Stimulated activated naive B cell treated with anti-CD40 and anti-IgM and Interleukin-4, amounts not matched to agents 10 μg/mL and 1 μg/mL and 100 μg/mL, for 72 hours (primary cell): ENCODE measurements at regions not wholly inside any gene's neighbourhood (a gene's known extent, or its start where the extent isn't known, plus 50 kb on each side); places are given as distances from the start of the nearest gene placed in this dataset.

Experiments used
- ATAC-seq, 2 donors: fragments of 150-1000 bp; cut with Tn5 transposase; replicated peaks; 2 replicates each; pipeline ENCODE4 v1.10.0; 2021; ENCODE audit warnings: moderate library complexity in 1 of 2
- DNase-seq: peaks from one replicate; pipeline ENCODE4 v3.0.0; 2021
- H3K27ac Mint-ChIP-seq: one replicate; pipeline ENCODE4 v1.8.0; 2022; ENCODE audit warnings: mild to moderate bottlenecking, mixed read lengths
- H3K27me3 Mint-ChIP-seq, 2 donors: one replicate each; pipeline ENCODE4 v1.8.0; 2022; ENCODE audit warnings: mixed read lengths in 2 of 2
- H3K36me3 Mint-ChIP-seq, 2 donors: one replicate each; pipeline ENCODE4 v1.8.0; 2022; ENCODE audit warnings: mixed read lengths in 2 of 2, mild to moderate bottlenecking in 1 of 2
- H3K4me1 Mint-ChIP-seq, 2 donors: one replicate each; pipeline ENCODE4 v1.8.0; 2022; ENCODE audit warnings: mixed read lengths in 2 of 2, mild to moderate bottlenecking in 1 of 2
- H3K4me3 Mint-ChIP-seq, 2 donors: one replicate each; pipeline ENCODE4 v1.8.0; 2022; ENCODE audit warnings: mild to moderate bottlenecking in 2 of 2, mixed read lengths in 2 of 2, moderate library complexity in 1 of 2
- H3K9me3 Mint-ChIP-seq, 2 donors: one replicate each; pipeline ENCODE4 v1.8.0; 2022; ENCODE audit warnings: mixed read lengths in 2 of 2, mild to moderate bottlenecking in 1 of 2

DNA sequence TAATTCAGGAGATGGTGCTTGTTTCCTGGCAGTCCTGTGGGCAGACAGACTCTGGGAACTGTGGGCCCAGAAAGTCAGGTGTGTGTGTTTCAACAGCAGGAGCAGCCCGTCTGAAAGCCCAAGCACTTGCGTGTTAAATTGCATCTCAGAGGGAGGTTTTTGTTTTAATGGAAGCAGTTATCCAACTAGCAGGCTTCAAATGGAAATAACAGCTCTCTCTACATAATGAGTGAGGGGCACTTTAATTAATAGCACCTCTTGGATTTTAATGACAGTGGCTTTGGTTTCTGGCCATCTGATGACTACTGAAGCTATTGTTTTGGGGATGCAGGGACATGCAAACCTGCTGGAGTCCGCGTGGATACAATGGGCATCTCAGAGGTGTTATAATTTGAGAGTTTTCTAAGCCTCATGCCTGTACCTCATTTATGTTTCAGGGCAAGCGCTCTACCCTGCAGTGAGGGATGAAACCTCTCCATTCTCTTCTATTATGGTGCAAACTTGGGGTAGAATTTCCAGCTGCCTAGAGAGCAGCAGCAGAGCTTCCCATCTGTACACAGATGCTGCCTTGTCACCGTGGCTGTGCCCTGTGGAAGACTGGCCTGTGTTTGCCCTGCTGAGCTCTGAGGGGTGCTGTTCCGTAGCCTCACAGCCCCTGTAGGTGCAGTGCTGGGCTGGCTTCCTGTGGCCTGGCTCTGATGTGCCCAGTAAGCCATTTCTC lies 206.6 kb upstream of the GPR26 start:
- peaks cover 4 to 8% of the 10 kb centered on the region in 2 donors for H3K27me3 Mint-ChIP-seq
- ATAC-seq: no peak
- H3K4me1 Mint-ChIP-seq: peaks cover 5% of the 10 kb centered on the region in 2 donors
- no peak overlapping the region for H3K4me3 Mint-ChIP-seq
- H3K27ac Mint-ChIP-seq: no peak overlapping the region
- no peaks in the 10 kb centered on the region for H3K36me3 Mint-ChIP-seq
- H3K9me3 Mint-ChIP-seq: peaks cover 0 to 3% of the 10 kb centered on the region in 2 donors
- DNase-seq: no peak

DNA sequence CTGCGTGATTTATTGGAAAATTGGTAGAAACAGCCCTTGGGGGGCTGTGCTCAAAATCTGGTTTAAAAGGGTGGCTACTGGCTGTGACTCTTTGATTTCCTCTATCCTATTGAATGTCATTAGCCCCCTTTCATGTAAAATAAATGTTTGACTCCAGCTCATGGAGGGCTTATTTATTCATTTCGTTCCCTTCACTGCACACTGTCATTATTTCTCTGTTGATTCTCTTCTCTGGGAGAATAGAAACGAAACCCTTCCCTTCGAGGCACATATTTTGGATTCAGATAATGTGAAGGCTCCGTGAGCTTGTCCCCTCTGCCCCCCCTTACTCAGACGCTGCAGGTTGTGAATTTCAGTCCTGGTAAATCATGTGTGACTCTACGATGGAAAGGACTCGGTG lies 203.9 kb upstream of the GPR26 start:
- DNase-seq (no peak), ATAC-seq (no peak)
- H3K4me3 Mint-ChIP-seq: no peak overlapping the region
- peaks cover 0 to 4% of the 10 kb centered on the region in 2 donors for H3K27me3 Mint-ChIP-seq
- no peak overlapping the region for H3K27ac Mint-ChIP-seq
- no peaks in the 10 kb centered on the region for H3K9me3 Mint-ChIP-seq
- no peaks in the 10 kb centered on the region for H3K36me3 Mint-ChIP-seq
- peaks cover 5% of the 10 kb centered on the region in 2 donors for H3K4me1 Mint-ChIP-seq

GRCh38 chr10:123462756-123463155 lies 203.4 kb upstream of the GPR26 start:
- H3K27me3 Mint-ChIP-seq: peaks cover 0 to 4% of the 10 kb centered on the region in 2 donors
- H3K4me1 Mint-ChIP-seq: peaks cover 5% of the 10 kb centered on the region in 2 donors
- H3K27ac Mint-ChIP-seq: no peak overlapping the region
- H3K9me3 Mint-ChIP-seq: no peaks in the 10 kb centered on the region
- DNase-seq: no peak
- H3K4me3 Mint-ChIP-seq: no peak overlapping the region
- no peaks in the 10 kb centered on the region for H3K36me3 Mint-ChIP-seq
- peak; percentile 29 to 34 for ATAC-seq

GRCh38 chr10:123463181-123463580 lies 203.0 kb upstream of the GPR26 start:
- Mint-ChIP-seq H3K27ac (no peak overlapping the region), H3K9me3 (no peaks in the 10 kb centered on the region), H3K4me1 (peaks cover 5% of the 10 kb centered on the region in 2 donors), H3K27me3 (peaks cover 0 to 4% of the 10 kb centered on the region in 2 donors), H3K4me3 (no peak overlapping the region), H3K36me3 (no peaks in the 10 kb centered on the region)
- DNase-seq: no peak
- ATAC-seq: no peak

- no peaks in the 10 kb centered on the region for H3K36me3 Mint-ChIP-seq
- no peak for DNase-seq
- peaks cover 5% of the 10 kb centered on the region in 2 donors for H3K4me1 Mint-ChIP-seq
- no peaks in the 10 kb centered on the region for H3K9me3 Mint-ChIP-seq
- no peak overlapping the region for H3K27ac Mint-ChIP-seq
- H3K27me3 Mint-ChIP-seq: peaks cover 0 to 1% of the 10 kb centered on the region in 2 donors
- ATAC-seq: no peak
- no peak overlapping the region for H3K4me3 Mint-ChIP-seq
These were observed 202.5 kb upstream of the GPR26 start for GRCh38 chr10:123463698-123464097.

DNA sequence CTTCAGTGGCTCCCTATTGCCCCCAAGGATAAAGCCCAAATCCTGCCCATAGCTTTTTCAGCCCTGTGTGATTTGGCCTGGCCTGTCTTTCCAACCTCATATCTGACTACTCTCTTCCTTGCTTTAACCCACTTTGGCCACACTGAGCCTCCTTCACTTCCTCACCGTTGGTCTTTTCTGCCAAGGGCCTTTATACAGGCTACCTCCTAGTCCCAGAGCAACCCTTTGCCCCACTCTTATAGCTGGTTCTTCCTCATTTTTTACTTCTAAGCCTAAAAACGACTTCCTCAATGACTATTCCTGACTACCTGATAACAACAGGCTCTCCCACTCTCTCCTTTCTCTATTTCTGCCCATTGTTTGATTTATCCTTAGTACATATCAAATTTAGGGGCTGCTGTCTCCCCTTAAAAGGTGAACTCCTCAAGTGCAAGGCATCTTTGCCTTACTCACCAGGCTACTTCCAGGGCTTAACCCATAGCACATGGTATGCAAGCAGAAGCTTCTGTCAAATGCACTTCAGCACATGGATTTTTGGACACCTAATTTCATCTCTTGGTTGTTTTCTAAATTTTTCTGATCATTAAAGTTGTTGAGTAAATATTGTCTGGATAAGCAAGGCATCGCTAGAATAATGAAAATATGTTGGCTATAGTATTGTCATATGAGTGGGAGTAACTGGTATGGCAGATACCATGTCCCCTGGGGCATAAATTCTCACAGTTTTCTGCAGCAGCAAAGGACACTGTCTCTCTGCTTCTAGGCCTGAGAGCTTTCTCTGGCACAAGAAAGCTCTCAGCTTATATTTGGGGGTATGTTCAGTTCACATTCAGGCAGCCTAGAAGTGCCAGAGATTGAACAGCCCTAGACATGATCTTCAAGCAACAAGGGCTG lies 201.5 kb upstream of the GPR26 start:
- Mint-ChIP-seq H3K27ac (no peak overlapping the region), H3K4me3 (no peak overlapping the region), H3K4me1 (no peaks in the 10 kb centered on the region)

DNA sequence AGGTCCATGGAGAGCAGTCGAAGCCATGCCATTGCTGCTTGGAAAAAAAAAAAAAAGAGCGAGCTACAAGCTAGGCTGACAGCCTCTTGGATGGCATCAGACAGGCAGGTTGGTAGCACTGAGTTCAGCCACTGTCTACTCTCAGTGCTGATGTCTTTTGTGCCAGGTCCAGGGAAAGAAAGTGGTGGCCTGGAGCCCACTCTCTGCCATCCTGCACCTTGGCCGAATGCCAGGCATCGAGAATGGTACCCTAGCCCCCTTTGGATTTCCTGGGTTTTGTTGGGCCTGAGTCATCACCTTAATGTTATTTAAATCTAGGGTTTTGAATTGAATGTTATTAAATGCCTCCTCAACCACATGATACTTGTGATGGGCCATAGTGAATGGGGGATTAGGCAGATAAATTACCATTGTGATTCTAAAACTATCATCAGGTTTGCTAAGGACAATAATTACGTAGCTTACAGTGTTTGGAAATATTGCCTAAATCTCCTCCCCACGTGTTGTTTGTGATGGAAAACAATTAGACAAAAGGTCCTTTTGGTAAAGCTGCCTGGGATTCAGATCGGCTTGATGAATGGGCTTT lies 195.7 kb upstream of the GPR26 start:
- Mint-ChIP-seq H3K27me3 (peaks cover 16 to 27% of the 10 kb centered on the region in 2 donors), H3K9me3 (no peaks in the 10 kb centered on the region), H3K36me3 (no peaks in the 10 kb centered on the region), H3K4me1 (no peaks in the 10 kb centered on the region), H3K4me3 (no peak overlapping the region), H3K27ac (no peak overlapping the region)
- DNase-seq (no peak), ATAC-seq (no peak)

More for the DNA sequence above, 201.5 kb upstream of the GPR26 start:
- peak in 1 of 2 donors; percentile 36 for ATAC-seq
- Mint-ChIP-seq H3K36me3 (no peaks in the 10 kb centered on the region), H3K27me3 (peaks cover 0 to 6% of the 10 kb centered on the region in 2 donors), H3K9me3 (no peaks in the 10 kb centered on the region)
- DNase-seq: no peak

DNA sequence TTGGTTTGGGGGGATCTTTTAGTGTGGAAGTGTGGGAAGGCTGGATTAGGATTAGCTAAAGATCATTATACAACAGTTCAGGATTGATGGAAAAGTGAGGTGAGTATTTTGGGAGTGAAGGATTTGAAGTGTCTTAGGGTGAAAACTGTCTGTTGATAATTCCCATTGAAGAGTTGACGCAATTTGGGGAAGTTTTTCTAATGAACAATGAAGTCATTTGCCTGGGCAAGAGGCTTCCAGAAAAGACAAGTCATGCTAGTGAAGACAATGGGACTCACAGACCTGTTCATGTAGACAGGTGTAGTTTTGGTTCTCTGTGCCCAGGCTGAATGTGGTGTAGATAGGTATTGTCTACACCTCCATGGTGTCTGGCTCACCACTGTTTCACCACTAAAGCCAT lies 194.3 kb upstream of the GPR26 start:
- Mint-ChIP-seq H3K36me3 (no peaks in the 10 kb centered on the region), H3K9me3 (no peaks in the 10 kb centered on the region), H3K4me3 (no peak overlapping the region), H3K27me3 (peaks cover 16 to 27% of the 10 kb centered on the region in 2 donors), H3K4me1 (no peaks in the 10 kb centered on the region), H3K27ac (no peak overlapping the region)
- DNase-seq: no peak
- ATAC-seq: no peak

- ATAC-seq (no peak), DNase-seq (no peak)
- no peak overlapping the region for H3K4me3 Mint-ChIP-seq
- no peaks in the 10 kb centered on the region for H3K4me1 Mint-ChIP-seq
- H3K36me3 Mint-ChIP-seq: no peaks in the 10 kb centered on the region
- H3K27me3 Mint-ChIP-seq: peaks cover 16 to 27% of the 10 kb centered on the region in 2 donors
- no peaks in the 10 kb centered on the region for H3K9me3 Mint-ChIP-seq
- no peak overlapping the region for H3K27ac Mint-ChIP-seq
These were observed 193.5 kb upstream of the GPR26 start for GRCh38 chr10:123472606-123473005.

DNA sequence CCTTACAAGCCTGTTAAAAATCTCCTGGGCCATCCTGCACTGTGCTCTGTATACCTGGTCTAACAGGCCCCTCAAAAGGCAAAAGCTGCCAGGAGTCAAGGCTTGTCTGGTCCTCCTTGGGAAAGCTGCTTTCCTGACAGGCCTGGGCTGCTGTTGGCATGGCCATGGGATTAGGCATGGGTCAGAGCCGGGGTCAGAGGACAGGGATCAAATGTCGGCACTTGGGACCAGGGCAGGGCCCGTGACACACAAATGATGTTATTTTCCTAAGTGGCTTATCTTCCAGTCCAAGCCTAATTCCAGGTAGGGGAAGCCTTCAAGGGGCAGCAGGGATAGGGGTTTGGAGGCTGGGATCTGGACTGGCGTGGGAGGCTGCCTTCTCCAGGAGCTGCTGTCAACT lies 191.5 kb upstream of the GPR26 start:
- Mint-ChIP-seq H3K36me3 (no peaks in the 10 kb centered on the region), H3K9me3 (no peaks in the 10 kb centered on the region), H3K4me3 (no peak overlapping the region), H3K27me3 (peaks cover 16 to 21% of the 10 kb centered on the region in 2 donors), H3K27ac (no peak overlapping the region), H3K4me1 (no peaks in the 10 kb centered on the region)
- ATAC-seq: no peak
- DNase-seq: no peak

DNA sequence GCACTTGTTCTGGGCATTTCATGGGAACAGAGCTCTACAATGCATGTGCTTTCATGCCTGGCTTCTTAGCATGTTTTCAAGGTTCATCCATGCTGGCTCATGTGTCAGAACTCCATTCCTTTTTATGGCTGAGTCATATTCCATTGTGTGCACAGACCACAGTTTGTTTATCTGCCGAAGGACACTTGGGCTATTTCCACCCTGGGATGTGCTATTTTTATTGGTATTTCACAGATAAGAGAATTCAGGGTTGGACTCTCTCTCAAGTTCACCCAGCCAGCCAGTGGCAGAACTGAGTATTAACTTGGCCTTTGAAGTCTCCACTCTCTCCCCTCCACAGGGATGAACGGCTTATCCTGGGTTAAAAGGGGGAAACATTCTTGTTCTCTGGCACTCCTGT lies 190.7 kb upstream of the GPR26 start:
- H3K4me1 Mint-ChIP-seq: no peaks in the 10 kb centered on the region
- no peak for ATAC-seq
- H3K36me3 Mint-ChIP-seq: no peaks in the 10 kb centered on the region
- H3K27ac Mint-ChIP-seq: no peak overlapping the region
- H3K4me3 Mint-ChIP-seq: no peak overlapping the region
- no peak for DNase-seq
- no peaks in the 10 kb centered on the region for H3K9me3 Mint-ChIP-seq
- peaks cover 18 to 27% of the 10 kb centered on the region in 2 donors for H3K27me3 Mint-ChIP-seq

GRCh38 chr10:123478116-123478515 lies 188.0 kb upstream of the GPR26 start:
- Mint-ChIP-seq H3K9me3 (no peaks in the 10 kb centered on the region), H3K4me3 (no peak overlapping the region), H3K27ac (no peak overlapping the region), H3K27me3 (peaks cover 9 to 17% of the 10 kb centered on the region in 2 donors), H3K36me3 (no peaks in the 10 kb centered on the region), H3K4me1 (no peaks in the 10 kb centered on the region)
- ATAC-seq (no peak), DNase-seq (no peak)

- Mint-ChIP-seq H3K27ac (no peak overlapping the region), H3K4me3 (no peak overlapping the region), H3K4me1 (no peaks in the 10 kb centered on the region), H3K27me3 (peaks cover 5 to 17% of the 10 kb centered on the region in 2 donors), H3K36me3 (no peaks in the 10 kb centered on the region), H3K9me3 (no peaks in the 10 kb centered on the region)
- no peak for DNase-seq
- no peak for ATAC-seq
These were observed 186.5 kb upstream of the GPR26 start for GRCh38 chr10:123479640-123480039.

DNA sequence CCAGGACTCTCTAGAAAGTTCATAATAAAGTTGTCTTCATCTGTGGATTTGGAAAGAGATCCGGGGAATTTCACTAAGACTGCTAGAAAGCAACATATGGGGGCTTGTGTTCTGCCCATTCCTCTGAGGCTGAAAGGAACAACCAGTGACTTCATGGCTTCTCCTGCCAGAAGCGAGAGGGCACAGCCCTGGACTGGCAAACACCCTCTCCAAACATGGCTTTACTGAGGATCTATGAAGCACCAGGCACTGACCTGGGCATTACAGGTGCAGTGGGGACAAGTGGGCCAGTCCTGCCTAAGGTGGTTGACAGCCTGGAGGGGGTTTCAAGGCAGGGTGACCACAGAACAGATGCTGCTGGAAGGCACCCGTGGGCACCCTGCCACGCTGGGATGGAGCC lies 185.8 kb upstream of the GPR26 start:
- ATAC-seq: no peak
- no peaks in the 10 kb centered on the region for H3K4me1 Mint-ChIP-seq
- H3K27me3 Mint-ChIP-seq: peaks cover 5 to 17% of the 10 kb centered on the region in 2 donors
- no peak for DNase-seq
- peak overlapping the region; percentile 6 for H3K27ac Mint-ChIP-seq
- H3K36me3 Mint-ChIP-seq: no peaks in the 10 kb centered on the region
- H3K4me3 Mint-ChIP-seq: no peak overlapping the region
- H3K9me3 Mint-ChIP-seq: no peaks in the 10 kb centered on the region
